ENCODE measurements at regions not wholly inside any gene's neighbourhood (a gene's known extent, or its start where the extent isn't known, plus 50 kb on each side); places are given as distances from the start of the nearest gene placed in this dataset.

GRCh38 chr13:57075588-57075987 lies 65.1 kb upstream of the PRR20A start:
- FAIRE-seq: no peak

GRCh38 chr13:57087006-57087405 lies 53.7 kb upstream of the PRR20A start:
- no peak for FAIRE-seq
- no peak for DNase-seq (ENCODE audit: insufficient read length, low spot score)

More at GRCh38 chr13:57075588-57075987, 65.1 kb upstream of the PRR20A start:
- DNase-seq (ENCODE audit: insufficient read length, low spot score): no peak
